GM19438 (cell line): ENCODE measurements at regions not wholly inside any gene's neighbourhood (a gene's known extent, or its start where the extent isn't known, plus 50 kb on each side); places are given as distances from the start of the nearest gene placed in this dataset.

Source experiments
- ATAC-seq: cut with Tn5 transposase; IDR thresholded peaks from one replicate; pipeline ENCODE4 v1.9.1; 2021; ENCODE audit warnings: low read depth; ENCODE audit not compliant: unreplicated experiment

GRCh38 chr5:74146796-74147195, 493.7 kb downstream of the ENC1 start:
- no peak for ATAC-seq

GRCh38 chr5:74145951-74146350, 494.6 kb downstream of the ENC1 start:
- ATAC-seq = no peak

- no peak for ATAC-seq
Measured at GRCh38 chr5:74143721-74144330, 496.7 kb downstream of the ENC1 start.

GRCh38 chr5:74143151-74143550, 497.4 kb downstream of the ENC1 start:
- no peak for ATAC-seq

- no peak for ATAC-seq
Measured at GRCh38 chr5:74141053-74141452, 499.5 kb downstream of the ENC1 start.

- ATAC-seq = no peak
Measured at GRCh38 chr5:74140409-74140808, 500.1 kb downstream of the ENC1 start.

- ATAC-seq = no peak
Measured at GRCh38 chr5:74139589-74139988, 500.9 kb downstream of the ENC1 start.

GRCh38 chr5:74138721-74139120, 501.8 kb downstream of the ENC1 start:
- ATAC-seq = no peak

- no peak for ATAC-seq
Measured at GRCh38 chr5:74136276-74136825, 504.2 kb downstream of the ENC1 start.

- ATAC-seq = no peak
Measured at GRCh38 chr5:74135033-74135432, 505.5 kb downstream of the ENC1 start.

- no peak for ATAC-seq
Measured at GRCh38 chr5:74132485-74132884, 506.5 kb downstream of the ARHGEF28 start.

GRCh38 chr5:74131250-74131649, 505.3 kb downstream of the ARHGEF28 start:
- no peak for ATAC-seq

GRCh38 chr5:74130155-74130897, 504.3 kb downstream of the ARHGEF28 start:
- ATAC-seq = no peak

- no peak for ATAC-seq
Measured at GRCh38 chr5:74127381-74128320, 501.7 kb downstream of the ARHGEF28 start.

GRCh38 chr5:74126294-74126693, 500.3 kb downstream of the ARHGEF28 start:
- ATAC-seq = no peak

- no peak for ATAC-seq
Measured at GRCh38 chr5:74124826-74125225, 498.8 kb downstream of the ARHGEF28 start.

- ATAC-seq = no peak
Measured at GRCh38 chr5:74123929-74124328, 497.9 kb downstream of the ARHGEF28 start.

GRCh38 chr5:74122979-74123590, 497.1 kb downstream of the ARHGEF28 start:
- no peak for ATAC-seq

GRCh38 chr5:74122175-74122574, 496.2 kb downstream of the ARHGEF28 start:
- ATAC-seq = no peak

- no peak for ATAC-seq
Measured at GRCh38 chr5:74120585-74120984, 494.6 kb downstream of the ARHGEF28 start.

- ATAC-seq = no peak
Measured at GRCh38 chr5:74118071-74118470, 492.1 kb downstream of the ARHGEF28 start.
